CD14-positive monocyte (primary cell): ENCODE measurements at regions not wholly inside any gene's neighbourhood (a gene's known extent, or its start where the extent isn't known, plus 50 kb on each side); places are given as distances from the start of the nearest gene placed in this dataset.
A peak's percentile ranks its signal among the peaks of the same experiment; 100 is the strongest.

ENCODE experiments used
- DNase-seq, 3 donors: peaks; one replicate each; pipeline ENCODE4 v3.0.0-alpha.2; 2011 to 2022
- H2AFZ ChIP-seq: 2 replicates; pipeline ENCODE4 v1.6.0; 2012; ENCODE audit warnings: mild to moderate bottlenecking, low read depth, low read length, inconsistent platforms; ENCODE audit not compliant: insufficient read depth, poor library complexity, severe bottlenecking
- H3K27ac ChIP-seq, 2 donors: 1 replicate in 1 of 2; 2 replicates in 1 of 2; pipeline ENCODE4 v1.5.1; 2012 to 2013; ENCODE audit warnings: low read length in 2 of 2, control low read depth in 1 of 2, inconsistent platforms in 1 of 2, low read depth in 1 of 2, mild to moderate bottlenecking in 1 of 2
- H3K27me3 ChIP-seq, 2 donors: one replicate each; pipeline versions ENCODE4 v1.6.0 to v1.6.1; 2011 to 2013; ENCODE audit warnings: low read length in 2 of 2; ENCODE audit not compliant: control insufficient read depth in 2 of 2, insufficient read depth in 2 of 2
- H3K36me3 ChIP-seq, 2 donors: replicated peaks in 1 of 2; 1 replicate in 1 of 2; 2 replicates in 1 of 2; pipeline versions ENCODE4 v1.5.1 to v1.6.1; 2012 to 2013; ENCODE audit warnings: low read length in 2 of 2, control low read depth in 1 of 2, inconsistent platforms in 1 of 2, mild to moderate bottlenecking in 1 of 2; ENCODE audit not compliant: insufficient read depth in 2 of 2, control insufficient read depth in 1 of 2
- H3K4me1 ChIP-seq, 2 donors: 1 replicate in 1 of 2; 2 replicates in 1 of 2; pipeline versions ENCODE4 v1.5.1 to v1.6.1; 2012 to 2013; ENCODE audit warnings: low read length in 2 of 2, control low read depth in 1 of 2, inconsistent platforms in 1 of 2, mild to moderate bottlenecking in 1 of 2, moderate library complexity in 1 of 2; ENCODE audit not compliant: insufficient read depth in 2 of 2, control insufficient read depth in 1 of 2
- H3K4me2 ChIP-seq: replicated peaks from 2 replicates; pipeline ENCODE3; 2012; ENCODE audit warnings: low read length, moderate library complexity, mild to moderate bottlenecking; ENCODE audit not compliant: poor library complexity, severe bottlenecking; ENCODE audit errors: extremely low read depth
- H3K4me3 ChIP-seq, 3 experiments: fragments of 200-600 bp in 1 of 3; sonication (generic) in 1 of 3; replicated peaks in 1 of 3; 1 replicate in 2 of 3; 2 replicates in 1 of 3; pipeline ENCODE4 v1.5.1; 2011 to 2013; ENCODE audit warnings: low read length in 3 of 3, mild to moderate bottlenecking in 3 of 3, control low read depth in 2 of 3, low read depth in 2 of 3, inconsistent platforms in 1 of 3, moderate library complexity in 1 of 3
- H3K79me2 ChIP-seq: 2 replicates; pipeline ENCODE4 v1.6.0; 2012; ENCODE audit warnings: mild to moderate bottlenecking, control low read depth, inconsistent platforms, low read length, moderate library complexity; ENCODE audit not compliant: insufficient read depth
- H3K9ac ChIP-seq: 2 replicates; pipeline ENCODE4 v1.6.0; 2017; ENCODE audit warnings: low read length, mild to moderate bottlenecking; ENCODE audit not compliant: insufficient read depth, poor library complexity, severe bottlenecking
- H3K9me3 ChIP-seq, 2 donors: replicated peaks in 1 of 2; 1 replicate in 1 of 2; 2 replicates in 1 of 2; pipeline versions ENCODE4 v1.5.1 to v1.6.1; 2012 to 2013; ENCODE audit warnings: low read length in 2 of 2, control low read depth in 1 of 2; ENCODE audit not compliant: control insufficient read depth in 1 of 2, insufficient read depth in 1 of 2
- H4K20me1 ChIP-seq: 2 replicates; pipeline ENCODE4 v1.6.0; 2012; ENCODE audit warnings: mild to moderate bottlenecking, low read length, control low read depth, moderate library complexity; ENCODE audit not compliant: insufficient read depth
- H3K27ac Mint-ChIP-seq, 7 donors: one replicate each; pipeline ENCODE4 v1.8.0; 2020; ENCODE audit warnings: mild to moderate bottlenecking in 7 of 7, mixed read lengths in 7 of 7, moderate library complexity in 6 of 7, inconsistent platforms in 2 of 7
- H3K27me3 Mint-ChIP-seq, 3 donors: one replicate each; pipeline ENCODE4 v1.8.0; 2021 to 2022; ENCODE audit warnings: low read depth in 3 of 3, mild to moderate bottlenecking in 3 of 3, mixed read lengths in 3 of 3, moderate library complexity in 3 of 3, inconsistent platforms in 1 of 3
- H3K36me3 Mint-ChIP-seq, 2 donors: one replicate each; pipeline ENCODE4 v1.8.0; 2020; ENCODE audit warnings: mixed read lengths in 2 of 2, inconsistent platforms in 1 of 2, mild to moderate bottlenecking in 1 of 2
- H3K4me1 Mint-ChIP-seq: one replicate; pipeline ENCODE4 v1.8.0; 2020; ENCODE audit warnings: mild to moderate bottlenecking, mixed read lengths
- H3K4me3 Mint-ChIP-seq, 2 donors: one replicate each; pipeline ENCODE4 v1.8.0; 2020; ENCODE audit warnings: mild to moderate bottlenecking in 2 of 2, mixed read lengths in 2 of 2, moderate library complexity in 1 of 2
- H3K9me3 Mint-ChIP-seq, 7 donors: one replicate each; pipeline ENCODE4 v1.8.0; 2020 to 2022; ENCODE audit warnings: mixed read lengths in 7 of 7, mild to moderate bottlenecking in 6 of 7, moderate library complexity in 6 of 7, inconsistent platforms in 2 of 7
- WGBS: methylation state at CpG from one replicate; pipeline ENCODE4 v1.1.5; 2013; ENCODE audit warnings: missing lambda C conversion rate; ENCODE audit not compliant: insufficient coverage; 5-methylcytosine and 5-hydroxymethylcytosine counted together
- intact Hi-C, 2 donors: fragments of 100-400 bp; cut with micrococcal nuclease; formaldehyde crosslinking; loops; one replicate each; pipeline versions ENCODE4 v1.15.0 to v1.15.1; 2023
- TF ChIP-seq, protein P1 (sequence below): fragments of 200-600 bp; IDR thresholded peaks from one replicate; pipeline ENCODE4 v1.8.0; 2022; ENCODE audit warnings: antibody characterized with exemption, mild to moderate bottlenecking

DNA sequence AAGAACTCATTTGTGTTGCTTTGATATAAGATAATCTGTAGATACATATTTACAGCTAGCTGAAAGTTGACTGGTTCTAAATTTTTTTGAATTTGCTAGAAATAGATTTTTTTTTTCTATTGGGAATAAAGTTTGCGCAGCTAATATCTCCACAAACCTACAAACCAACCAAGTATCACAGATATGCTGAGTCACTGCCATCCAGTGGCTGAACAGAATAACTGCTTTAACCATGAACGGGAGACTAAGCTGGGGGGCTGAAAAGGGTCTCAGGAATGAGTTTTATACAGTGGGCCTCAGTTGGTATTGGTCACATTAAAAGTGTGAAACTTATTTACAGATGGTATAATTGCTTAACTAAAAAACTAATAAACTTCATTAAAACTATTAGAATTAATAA, 326.7 kb upstream of the CNR1 start:
- Mint-ChIP-seq H3K27me3 (no peaks in the 10 kb centered on the region), H3K4me1 (peaks cover 6% of the 10 kb centered on the region), H3K36me3 (no peaks in the 10 kb centered on the region), H3K4me3 (no peak overlapping the region), H3K9me3 (peaks cover 2 to 19% (median 10%) of the 10 kb centered on the region in 7 donors), H3K27ac (no peak overlapping the region)
- peaks cover 0 to 21% of the 10 kb centered on the region in 2 donors for H3K4me1 ChIP-seq
- H3K27me3 ChIP-seq, result no peaks in the 10 kb centered on the region
- no peak overlapping the region for H3K9ac ChIP-seq
- H3K79me2 ChIP-seq, result no peaks in the 10 kb centered on the region
- peak in 1 of 3 donors; percentile 11 for DNase-seq
- no peaks in the 10 kb centered on the region for H4K20me1 ChIP-seq
- intact Hi-C loops, result no loop called here
- TF ChIP-seq, protein P1, sequence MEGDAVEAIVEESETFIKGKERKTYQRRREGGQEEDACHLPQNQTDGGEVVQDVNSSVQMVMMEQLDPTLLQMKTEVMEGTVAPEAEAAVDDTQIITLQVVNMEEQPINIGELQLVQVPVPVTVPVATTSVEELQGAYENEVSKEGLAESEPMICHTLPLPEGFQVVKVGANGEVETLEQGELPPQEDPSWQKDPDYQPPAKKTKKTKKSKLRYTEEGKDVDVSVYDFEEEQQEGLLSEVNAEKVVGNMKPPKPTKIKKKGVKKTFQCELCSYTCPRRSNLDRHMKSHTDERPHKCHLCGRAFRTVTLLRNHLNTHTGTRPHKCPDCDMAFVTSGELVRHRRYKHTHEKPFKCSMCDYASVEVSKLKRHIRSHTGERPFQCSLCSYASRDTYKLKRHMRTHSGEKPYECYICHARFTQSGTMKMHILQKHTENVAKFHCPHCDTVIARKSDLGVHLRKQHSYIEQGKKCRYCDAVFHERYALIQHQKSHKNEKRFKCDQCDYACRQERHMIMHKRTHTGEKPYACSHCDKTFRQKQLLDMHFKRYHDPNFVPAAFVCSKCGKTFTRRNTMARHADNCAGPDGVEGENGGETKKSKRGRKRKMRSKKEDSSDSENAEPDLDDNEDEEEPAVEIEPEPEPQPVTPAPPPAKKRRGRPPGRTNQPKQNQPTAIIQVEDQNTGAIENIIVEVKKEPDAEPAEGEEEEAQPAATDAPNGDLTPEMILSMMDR, result no peak
- H3K36me3 ChIP-seq, result no peaks in the 10 kb centered on the region
- no peak overlapping the region for H3K4me3 ChIP-seq
- peaks cover 0 to 5% of the 10 kb centered on the region in 2 donors for H3K9me3 ChIP-seq
- H3K27ac ChIP-seq, result no peak overlapping the region
- H2AFZ ChIP-seq, result no peak overlapping the region
- no peak overlapping the region for H3K4me2 ChIP-seq
- no CpG with 5 or more reads among the region's 2 CpGs for WGBS

DNA sequence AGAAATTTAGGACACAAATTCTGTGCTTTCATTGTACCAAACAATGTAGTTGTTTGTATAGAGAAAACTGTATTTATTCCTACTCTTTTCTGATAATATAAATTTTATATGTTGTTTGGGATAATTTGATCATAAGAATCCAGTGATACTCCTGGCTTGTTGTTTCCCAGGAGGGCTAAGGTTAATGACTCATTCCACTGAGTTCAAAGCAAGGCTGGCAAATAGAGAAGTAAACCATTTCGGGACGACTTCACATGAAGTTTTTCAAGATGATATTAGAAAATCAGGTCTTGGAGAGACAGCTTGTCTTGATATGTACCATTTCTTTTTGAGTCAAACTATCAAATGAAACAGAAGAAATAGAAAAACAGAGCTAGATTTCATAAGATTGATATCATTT, 326.1 kb upstream of the CNR1 start:
- TF ChIP-seq, protein P1, result no peak
- H3K27ac Mint-ChIP-seq, result no peak overlapping the region
- H3K27me3 ChIP-seq, result no peaks in the 10 kb centered on the region
- H3K27ac ChIP-seq, result no peak overlapping the region
- H3K9me3 Mint-ChIP-seq, result peaks cover 2 to 18% (median 9%) of the 10 kb centered on the region in 7 donors
- no peak overlapping the region for H3K9ac ChIP-seq
- peak in 1 of 3 donors; percentile 30 for DNase-seq
- peaks cover 0 to 1% of the 10 kb centered on the region in 2 donors for H3K9me3 ChIP-seq
- H3K36me3 Mint-ChIP-seq, result no peaks in the 10 kb centered on the region
- H3K79me2 ChIP-seq, result no peaks in the 10 kb centered on the region
- H3K4me2 ChIP-seq, result no peak overlapping the region
- peak overlapping the region in 1 of 2 donors; percentile 57 for H3K4me3 Mint-ChIP-seq
- H3K4me3 ChIP-seq, result no peak overlapping the region
- H4K20me1 ChIP-seq, result no peaks in the 10 kb centered on the region
- WGBS, result 60% methylated on average over 2 of the region's 2 CpGs
- no peak overlapping the region for H2AFZ ChIP-seq
- H3K4me1 Mint-ChIP-seq, result peaks cover 6% of the 10 kb centered on the region
- intact Hi-C loops, result no loop called here
- peaks cover 0 to 21% of the 10 kb centered on the region in 2 donors for H3K4me1 ChIP-seq
- H3K27me3 Mint-ChIP-seq, result no peaks in the 10 kb centered on the region
- H3K36me3 ChIP-seq, result no peaks in the 10 kb centered on the region
